ENCODE measurements at regions not wholly inside any gene's neighbourhood (a gene's known extent, or its start where the extent isn't known, plus 50 kb on each side); places are given as distances from the start of the nearest gene placed in this dataset.

DNA sequence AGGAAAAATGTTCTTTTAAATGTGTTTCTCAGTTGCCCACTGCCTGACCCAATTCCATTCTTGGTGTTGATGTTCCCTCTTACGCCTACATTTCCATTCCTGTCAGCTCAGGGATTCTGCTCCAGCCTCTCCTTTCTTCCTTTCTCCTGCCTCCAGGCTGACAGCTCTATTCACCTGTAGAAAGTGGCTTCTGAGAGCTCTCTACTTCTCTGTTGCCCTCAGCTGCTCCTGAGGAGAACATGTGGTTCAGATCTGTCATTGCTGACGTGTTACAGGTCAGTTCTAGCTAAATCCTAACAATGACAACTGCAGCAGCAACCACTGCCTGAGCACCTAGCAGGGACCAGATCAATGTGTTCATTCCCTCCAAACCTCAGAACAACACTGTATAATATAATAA lies 144.9 kb upstream of the PLAAT1 start:
- H3F3A ChIP-seq (ENCODE audit: insufficient read depth): no peaks in the 10 kb centered on the region
- H4K20me1 ChIP-seq (ENCODE audit: insufficient read depth): no peaks in the 10 kb centered on the region
- H3K9me3 ChIP-seq (ENCODE audit: low read depth): no peaks in the 10 kb centered on the region
- no peak for DNase-seq
- in situ Hi-C loops (cut with MboI): no loop called here
- no peak for TF ChIP-seq EZH2 (IDR thresholded peaks at IDR 0.05; ENCODE audit: insufficient read depth, poor library complexity, severe bottlenecking)
- TF ChIP-seq EZH2phosphoT487 (IDR thresholded peaks at IDR 0.05; ENCODE audit: insufficient read depth, low read depth): no peak
- no peak overlapping the region for H2AFZ ChIP-seq
- no peaks in the 10 kb centered on the region for H3K36me3 ChIP-seq (ENCODE audit: low read depth)
- no peak overlapping the region for H3K27ac ChIP-seq
- no peaks in the 10 kb centered on the region for H3K9me2 ChIP-seq (ENCODE audit: insufficient read depth)
- H3K4me3 ChIP-seq: no peak overlapping the region
- peaks cover 8% of the 10 kb centered on the region; the same call in 1 of the 2 replicates for H3K27me3 ChIP-seq (replicated peaks; ENCODE audit: insufficient read depth)
- no peak overlapping the region for H3K4me2 ChIP-seq (ENCODE audit: unreplicated experiment)
- WGBS, 2 experiments (ENCODE audit: low coverage in 1 of 2, low lambda C conversion rate in 2 of 2, missing lambda C conversion rate in 2 of 2): 16% methylated on average over 2 of the region's 2 CpGs
- no peak overlapping the region for H3K9ac ChIP-seq
- no peaks in the 10 kb centered on the region for H3K4me1 ChIP-seq (ENCODE audit: insufficient read depth)
- H3K79me2 ChIP-seq (ENCODE audit: insufficient read depth): no peaks in the 10 kb centered on the region

DNA sequence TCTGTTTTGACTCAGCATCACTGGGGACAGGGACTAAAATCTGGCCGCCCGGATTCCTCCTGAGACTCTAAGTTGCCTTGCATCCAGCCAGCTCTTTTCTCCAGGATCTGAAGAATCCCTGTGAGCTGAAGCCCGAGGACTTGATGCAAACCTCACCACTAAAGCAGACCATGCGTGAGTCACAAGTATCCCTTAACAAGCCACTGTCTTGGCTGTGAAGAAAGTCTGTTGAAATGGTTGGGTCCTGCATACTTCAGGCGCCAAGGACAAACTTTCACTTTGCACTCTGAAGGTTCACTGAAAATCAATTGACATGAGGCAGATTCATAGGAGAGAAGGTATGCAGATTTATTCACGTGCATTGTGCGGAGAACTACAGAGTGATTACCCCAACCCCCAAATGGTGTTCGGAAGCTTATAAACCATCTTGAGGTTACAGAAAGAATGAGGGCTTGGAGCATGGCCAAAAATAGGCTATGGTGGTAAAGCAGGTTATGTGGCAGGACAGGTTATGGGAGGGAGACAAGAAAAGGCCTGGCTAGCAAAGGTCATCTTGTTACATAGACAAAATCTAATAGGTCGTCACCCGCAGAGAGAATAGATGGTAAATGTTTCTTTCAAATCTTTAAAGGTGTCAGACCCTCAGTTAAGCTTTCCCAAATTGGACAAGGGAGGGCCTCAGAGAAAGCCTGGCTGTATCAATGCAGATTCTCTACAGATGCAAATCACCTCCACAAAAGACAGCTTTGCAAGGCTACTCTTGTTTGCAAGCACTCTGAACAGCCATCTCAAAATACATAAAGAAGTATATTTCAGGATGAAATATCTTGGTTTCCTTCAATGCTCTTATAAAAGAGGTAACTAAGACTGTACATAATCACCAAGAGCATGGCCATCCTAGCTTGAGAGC lies 126.3 kb upstream of the PLAAT1 start:
- H3K36me3 ChIP-seq (ENCODE audit: low read depth): no peaks in the 10 kb centered on the region
- WGBS, 2 experiments (ENCODE audit: low coverage in 1 of 2, low lambda C conversion rate in 2 of 2, missing lambda C conversion rate in 2 of 2): 48 to 49% methylated on average over 10 of the region's 10 CpGs
- no peak overlapping the region for H3K9ac ChIP-seq
- no peak overlapping the region for H3K27ac ChIP-seq
- no peak overlapping the region for H2AFZ ChIP-seq
- DNase-seq: peak; percentile 18
- H3K9me2 ChIP-seq (ENCODE audit: insufficient read depth): no peaks in the 10 kb centered on the region
- H3K27me3 ChIP-seq (replicated peaks; ENCODE audit: insufficient read depth): 0 out of 2 replicates have a peak, but pooled peaks cover 5% of the 10 kb centered on the region
- in situ Hi-C loops (cut with MboI): no loop called here
- H3F3A ChIP-seq (ENCODE audit: insufficient read depth): no peaks in the 10 kb centered on the region
- TF ChIP-seq EZH2 (IDR thresholded peaks at IDR 0.05; ENCODE audit: insufficient read depth, poor library complexity, severe bottlenecking): no peak
- no peak for TF ChIP-seq EZH2phosphoT487 (IDR thresholded peaks at IDR 0.05; ENCODE audit: insufficient read depth, low read depth)
- no peaks in the 10 kb centered on the region for H3K79me2 ChIP-seq (ENCODE audit: insufficient read depth)
- H3K9me3 ChIP-seq (ENCODE audit: low read depth): no peaks in the 10 kb centered on the region
- H4K20me1 ChIP-seq (ENCODE audit: insufficient read depth): no peaks in the 10 kb centered on the region
- no peak overlapping the region for H3K4me3 ChIP-seq
- H3K4me2 ChIP-seq (ENCODE audit: unreplicated experiment): no peak overlapping the region
- no peaks in the 10 kb centered on the region for H3K4me1 ChIP-seq (ENCODE audit: insufficient read depth)

DNA sequence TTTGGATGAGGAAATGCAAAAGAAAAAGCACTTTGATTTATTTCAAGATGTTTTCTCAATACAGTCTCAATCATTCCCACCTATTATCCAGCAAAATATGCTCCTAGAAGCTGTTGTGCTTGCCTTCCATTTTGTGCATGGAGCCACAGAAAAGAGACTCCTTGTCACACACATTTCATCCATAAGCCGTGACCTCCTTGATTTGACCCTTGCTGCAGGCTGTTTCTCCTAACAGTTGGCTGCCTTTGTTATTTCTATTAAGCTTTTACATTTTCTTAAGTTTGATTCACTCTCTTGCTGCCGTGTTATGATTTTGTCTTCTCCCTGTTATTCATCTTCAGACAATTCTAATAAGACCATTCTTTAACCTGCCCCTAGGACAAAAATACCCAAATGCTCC lies 124.2 kb upstream of the PLAAT1 start:
- no peak overlapping the region for H3K4me3 ChIP-seq
- H3K9me2 ChIP-seq (ENCODE audit: insufficient read depth): no peaks in the 10 kb centered on the region
- no peaks in the 10 kb centered on the region for H3K36me3 ChIP-seq (ENCODE audit: low read depth)
- DNase-seq: no peak
- no peak overlapping the region for H3K27ac ChIP-seq
- H3K4me2 ChIP-seq (ENCODE audit: unreplicated experiment): no peak overlapping the region
- TF ChIP-seq EZH2 (IDR thresholded peaks at IDR 0.05; ENCODE audit: insufficient read depth, poor library complexity, severe bottlenecking) (no peak), EZH2phosphoT487 (IDR thresholded peaks at IDR 0.05; ENCODE audit: insufficient read depth, low read depth) (no peak)
- H3F3A ChIP-seq (ENCODE audit: insufficient read depth): no peaks in the 10 kb centered on the region
- H3K9ac ChIP-seq: no peak overlapping the region
- 39 to 43% methylated on average over 2 of the region's 2 CpGs for WGBS, 2 experiments (ENCODE audit: low coverage in 1 of 2, low lambda C conversion rate in 2 of 2, missing lambda C conversion rate in 2 of 2)
- no peaks in the 10 kb centered on the region for H3K9me3 ChIP-seq (ENCODE audit: low read depth)
- no peaks in the 10 kb centered on the region for H4K20me1 ChIP-seq (ENCODE audit: insufficient read depth)
- no peak overlapping the region for H2AFZ ChIP-seq
- no peaks in the 10 kb centered on the region for H3K79me2 ChIP-seq (ENCODE audit: insufficient read depth)
- H3K27me3 ChIP-seq (replicated peaks; ENCODE audit: insufficient read depth): no peaks in the 10 kb centered on the region
- H3K4me1 ChIP-seq (ENCODE audit: insufficient read depth): no peaks in the 10 kb centered on the region
- in situ Hi-C loops (cut with MboI): no loop called here

DNA sequence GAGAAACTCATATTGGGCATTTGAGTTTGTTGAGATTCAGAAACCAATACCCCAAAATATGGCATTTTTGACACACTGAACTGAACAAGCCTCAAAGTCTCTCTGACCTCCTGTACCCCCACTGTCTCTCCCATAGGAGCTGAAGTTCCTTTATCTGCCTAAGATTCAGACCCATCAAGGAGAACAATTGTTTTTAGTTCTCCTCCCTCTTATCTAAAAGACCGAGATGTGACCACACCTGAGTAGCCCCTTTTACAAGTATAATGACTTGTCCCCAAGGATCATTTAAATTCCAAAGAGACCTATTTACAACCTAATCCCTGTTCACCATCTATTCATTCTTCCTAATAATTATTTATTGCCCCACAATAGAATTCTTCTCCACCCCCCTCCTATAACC lies 122.1 kb upstream of the PLAAT1 start:
- no peaks in the 10 kb centered on the region for H3K9me2 ChIP-seq (ENCODE audit: insufficient read depth)
- 53 to 60% methylated on average over 1 of the region's 1 CpG for WGBS, 2 experiments (ENCODE audit: low coverage in 1 of 2, low lambda C conversion rate in 2 of 2, missing lambda C conversion rate in 2 of 2)
- no peaks in the 10 kb centered on the region for H3K4me1 ChIP-seq (ENCODE audit: insufficient read depth)
- in situ Hi-C loops (cut with MboI): no loop called here
- H3K27me3 ChIP-seq (replicated peaks; ENCODE audit: insufficient read depth): no peaks in the 10 kb centered on the region; the same call in 1 of the 2 replicates
- no peak for TF ChIP-seq EZH2phosphoT487 (IDR thresholded peaks at IDR 0.05; ENCODE audit: insufficient read depth, low read depth)
- TF ChIP-seq EZH2 (IDR thresholded peaks at IDR 0.05; ENCODE audit: insufficient read depth, poor library complexity, severe bottlenecking): no peak
- no peaks in the 10 kb centered on the region for H3F3A ChIP-seq (ENCODE audit: insufficient read depth)
- no peak overlapping the region for H3K4me2 ChIP-seq (ENCODE audit: unreplicated experiment)
- H3K9ac ChIP-seq: no peak overlapping the region
- H3K36me3 ChIP-seq (ENCODE audit: low read depth): no peaks in the 10 kb centered on the region
- no peaks in the 10 kb centered on the region for H3K79me2 ChIP-seq (ENCODE audit: insufficient read depth)
- DNase-seq: no peak
- no peaks in the 10 kb centered on the region for H3K9me3 ChIP-seq (ENCODE audit: low read depth)
- H2AFZ ChIP-seq: no peak overlapping the region
- no peaks in the 10 kb centered on the region for H4K20me1 ChIP-seq (ENCODE audit: insufficient read depth)
- no peak overlapping the region for H3K4me3 ChIP-seq
- H3K27ac ChIP-seq: no peak overlapping the region
